Putamen (tissue), 1 donor: ENCODE measurements at regions not wholly inside any gene's neighbourhood (a gene's known extent, or its start where the extent isn't known, plus 50 kb on each side); places are given as distances from the start of the nearest gene placed in this dataset.

ENCODE experiments used
- DNase-seq: peaks from one replicate; pipeline ENCODE4 v3.0.0-alpha.2; 2016; ENCODE audit warnings: low spot score

- no peak for DNase-seq
Measured at GRCh38 chr18:78727057-78727739, 252.4 kb upstream of the SALL3 start.

GRCh38 chr18:78727877-78728783 lies 251.5 kb upstream of the SALL3 start:
- no peak for DNase-seq

GRCh38 chr18:78728784-78729467 lies 250.7 kb upstream of the SALL3 start:
- DNase-seq: no peak

- no peak for DNase-seq
Measured at GRCh38 chr18:78730546-78730945, 249.1 kb upstream of the SALL3 start.

GRCh38 chr18:78731016-78731397 lies 248.6 kb upstream of the SALL3 start:
- no peak for DNase-seq

GRCh38 chr18:78731398-78732032 lies 248.1 kb upstream of the SALL3 start:
- no peak for DNase-seq

- DNase-seq: no peak
Measured at GRCh38 chr18:78732273-78733210, 247.1 kb upstream of the SALL3 start.

- DNase-seq: no peak
Measured at GRCh38 chr18:78733762-78734613, 245.6 kb upstream of the SALL3 start.

- DNase-seq: no peak
Measured at GRCh38 chr18:78734614-78734945, 245.0 kb upstream of the SALL3 start.

GRCh38 chr18:78735131-78736014 lies 244.2 kb upstream of the SALL3 start:
- DNase-seq: no peak

GRCh38 chr18:78736015-78736690 lies 243.5 kb upstream of the SALL3 start:
- DNase-seq: no peak

GRCh38 chr18:78737006-78737915 lies 242.4 kb upstream of the SALL3 start:
- no peak for DNase-seq

- no peak for DNase-seq
Measured at GRCh38 chr18:78738076-78738690, 241.4 kb upstream of the SALL3 start.

- DNase-seq: no peak
Measured at GRCh38 chr18:78739115-78739514, 240.5 kb upstream of the SALL3 start.

GRCh38 chr18:78739882-78740677 lies 239.5 kb upstream of the SALL3 start:
- no peak for DNase-seq

- no peak for DNase-seq
Measured at GRCh38 chr18:78740876-78741275, 238.7 kb upstream of the SALL3 start.
